ENCODE measurements at regions not wholly inside any gene's neighbourhood (a gene's known extent, or its start where the extent isn't known, plus 50 kb on each side); places are given as distances from the start of the nearest gene placed in this dataset.

- no peak overlapping the region for H3K4me3 ChIP-seq (ENCODE audit: low read depth, low read length)
- TF ChIP-seq CTCF (IDR thresholded peaks at IDR 0.05; ENCODE audit: insufficient read depth in 1 of 2, low read depth in 1 of 2, low read length in 1 of 2, severe bottlenecking in 1 of 2, unreplicated experiment in 1 of 2) = no peak
- no peaks in the 10 kb centered on the region for H3K36me3 ChIP-seq (ENCODE audit: control insufficient read depth, insufficient read depth, low read length)
- no peak for DNase-seq
- intact Hi-C loops (cut with micrococcal nuclease; ENCODE audit: unreplicated experiment) = loop anchor here (10.0 kb wide), 3 partner anchors 181 to 881 kb away; no protein-coding TSS in a partner anchor
- H3K27me3 Mint-ChIP-seq (ENCODE audit: insufficient read depth, unreplicated experiment) = no peaks in the 10 kb centered on the region
- H3K27me3 ChIP-seq (replicated peaks; ENCODE audit: control insufficient read depth, insufficient read depth, low read length) = no peaks in the 10 kb centered on the region
- peaks cover 36% of the 10 kb centered on the region for H3K4me1 Mint-ChIP-seq (ENCODE audit: low read depth, unreplicated experiment)
- peaks cover 33% of the 10 kb centered on the region for H3K4me1 ChIP-seq
- H3K4me3 Mint-ChIP-seq (ENCODE audit: unreplicated experiment) = no peak overlapping the region
- no peaks in the 10 kb centered on the region for H3K9me3 Mint-ChIP-seq (ENCODE audit: unreplicated experiment)
- ChIA-PET POLR2A (no interaction called here), CTCF (no interaction called here)
- H3K27ac Mint-ChIP-seq (ENCODE audit: unreplicated experiment) = no peak overlapping the region
- BruUV-seq (replicated peaks) = no TSS peak
- H3K36me3 Mint-ChIP-seq (ENCODE audit: insufficient read depth, unreplicated experiment) = no peaks in the 10 kb centered on the region
- H3K9me3 ChIP-seq = no peaks in the 10 kb centered on the region
Observed at GRCh38 chr12:88996200-88996788, 356.0 kb downstream of the DUSP6 start.

- peaks cover 31% of the 10 kb centered on the region for H3K4me1 Mint-ChIP-seq (ENCODE audit: low read depth, unreplicated experiment)
- ChIA-PET POLR2A (no interaction called here), CTCF (interaction anchor here (2.1 kb wide), 1 partner anchor 417 kb away, joined by 6 read pairs; no protein-coding TSS in a partner anchor)
- no TSS peak for BruUV-seq (replicated peaks)
- no peak for DNase-seq
- no peak overlapping the region for H3K4me3 Mint-ChIP-seq (ENCODE audit: unreplicated experiment)
- no peaks in the 10 kb centered on the region for H3K27me3 ChIP-seq (replicated peaks; ENCODE audit: control insufficient read depth, insufficient read depth, low read length)
- H3K9me3 Mint-ChIP-seq (ENCODE audit: unreplicated experiment) = no peaks in the 10 kb centered on the region
- no peak for TF ChIP-seq CTCF (IDR thresholded peaks at IDR 0.05; ENCODE audit: insufficient read depth in 1 of 2, low read depth in 1 of 2, low read length in 1 of 2, severe bottlenecking in 1 of 2, unreplicated experiment in 1 of 2)
- no peak overlapping the region for H3K4me3 ChIP-seq (ENCODE audit: low read depth, low read length)
- H3K27me3 Mint-ChIP-seq (ENCODE audit: insufficient read depth, unreplicated experiment) = no peaks in the 10 kb centered on the region
- peaks cover 27% of the 10 kb centered on the region for H3K4me1 ChIP-seq
- H3K9me3 ChIP-seq = no peaks in the 10 kb centered on the region
- intact Hi-C loops (cut with micrococcal nuclease; ENCODE audit: unreplicated experiment) = loop anchor here (10.0 kb wide), 3 partner anchors 180 to 880 kb away; no protein-coding TSS in a partner anchor
- H3K27ac Mint-ChIP-seq (ENCODE audit: unreplicated experiment) = no peak overlapping the region
- no peaks in the 10 kb centered on the region for H3K36me3 ChIP-seq (ENCODE audit: control insufficient read depth, insufficient read depth, low read length)
- H3K36me3 Mint-ChIP-seq (ENCODE audit: insufficient read depth, unreplicated experiment) = no peaks in the 10 kb centered on the region
Observed at GRCh38 chr12:88994971-88995370, 357.3 kb downstream of the DUSP6 start.

- peaks cover 27% of the 10 kb centered on the region for H3K4me1 ChIP-seq
- no peak overlapping the region for H3K27ac Mint-ChIP-seq (ENCODE audit: unreplicated experiment)
- H3K27me3 Mint-ChIP-seq (ENCODE audit: insufficient read depth, unreplicated experiment) = no peaks in the 10 kb centered on the region
- intact Hi-C loops (cut with micrococcal nuclease; ENCODE audit: unreplicated experiment) = loop anchor here (10.0 kb wide), 3 partner anchors 180 to 880 kb away; no protein-coding TSS in a partner anchor
- BruUV-seq (replicated peaks) = no TSS peak
- DNase-seq = no peak
- no peak overlapping the region for H3K4me3 Mint-ChIP-seq (ENCODE audit: unreplicated experiment)
- no peaks in the 10 kb centered on the region for H3K36me3 ChIP-seq (ENCODE audit: control insufficient read depth, insufficient read depth, low read length)
- ChIA-PET CTCF (interaction anchor here (1.5 to 2.1 kb wide), 3 partner anchors 414 to 417 kb away, joined by 3 to 6 read pairs (median 5); no protein-coding TSS in a partner anchor), POLR2A (interaction anchor here (1.1 kb wide), 1 partner anchor 414 kb away, joined by 3 read pairs; the partner anchor contains the start of gene KITLG)
- H3K4me3 ChIP-seq (ENCODE audit: low read depth, low read length) = no peak overlapping the region
- H3K27me3 ChIP-seq (replicated peaks; ENCODE audit: control insufficient read depth, insufficient read depth, low read length) = no peaks in the 10 kb centered on the region
- no peak for TF ChIP-seq CTCF (IDR thresholded peaks at IDR 0.05; ENCODE audit: insufficient read depth in 1 of 2, low read depth in 1 of 2, low read length in 1 of 2, severe bottlenecking in 1 of 2, unreplicated experiment in 1 of 2)
- H3K36me3 Mint-ChIP-seq (ENCODE audit: insufficient read depth, unreplicated experiment) = no peaks in the 10 kb centered on the region
- H3K4me1 Mint-ChIP-seq (ENCODE audit: low read depth, unreplicated experiment) = peaks cover 27% of the 10 kb centered on the region
- H3K9me3 Mint-ChIP-seq (ENCODE audit: unreplicated experiment) = no peaks in the 10 kb centered on the region
- H3K9me3 ChIP-seq = no peaks in the 10 kb centered on the region
Observed at GRCh38 chr12:88994537-88994936, 357.8 kb downstream of the DUSP6 start.

All from Caco-2 (cell line).